ENCODE measurements at regions not wholly inside any gene's neighbourhood (a gene's known extent, or its start where the extent isn't known, plus 50 kb on each side); places are given as distances from the start of the nearest gene placed in this dataset.
"Not testable (repeated sequence)": the region's sequence is repeated elsewhere in the genome, so short reads cannot be mapped to it uniquely, and the experiment has no call there.

DNA sequence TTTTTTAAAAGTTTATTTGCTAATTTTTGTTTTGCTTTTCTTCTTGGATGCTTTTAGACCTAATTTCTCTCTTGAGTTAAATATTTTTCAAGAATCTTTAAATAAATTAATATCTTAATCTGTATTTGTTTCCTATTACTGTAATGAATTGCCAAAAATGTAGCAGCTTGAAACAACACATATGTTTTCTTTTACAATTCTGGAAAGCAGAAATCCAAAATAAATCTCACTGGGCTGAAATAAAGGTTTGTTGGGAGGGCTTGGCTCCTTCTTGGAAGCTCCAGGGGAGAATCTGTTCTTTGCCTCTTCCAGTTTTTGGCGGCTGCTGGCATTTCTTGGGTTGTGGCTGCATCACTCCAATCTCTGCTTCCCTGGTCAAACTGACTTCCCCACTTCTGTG, 658.1 kb upstream of the ARRDC3 start:
- DNase-seq (ENCODE audit: low read depth, low spot score) = no peak

DNA sequence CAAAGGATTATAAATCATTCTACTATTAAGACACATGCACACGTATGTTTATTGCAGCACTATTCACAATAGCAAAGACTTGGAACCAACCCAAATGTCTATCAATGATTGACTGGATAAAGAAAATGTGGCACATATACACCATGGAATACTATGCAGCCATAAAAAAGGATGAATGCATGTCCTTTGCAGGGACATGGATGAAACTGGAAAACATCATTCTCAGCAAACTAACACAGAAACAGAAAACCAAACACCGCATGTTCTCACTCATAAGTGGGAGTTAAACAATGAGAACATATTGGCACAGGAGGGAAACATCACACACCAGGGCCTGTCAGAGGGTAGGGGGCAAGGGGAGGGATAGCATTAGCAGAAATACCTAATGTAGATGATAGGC, 646.7 kb upstream of the ARRDC3 start:
- DNase-seq (ENCODE audit: low read depth, low spot score) = not testable (repeated sequence)

DNA sequence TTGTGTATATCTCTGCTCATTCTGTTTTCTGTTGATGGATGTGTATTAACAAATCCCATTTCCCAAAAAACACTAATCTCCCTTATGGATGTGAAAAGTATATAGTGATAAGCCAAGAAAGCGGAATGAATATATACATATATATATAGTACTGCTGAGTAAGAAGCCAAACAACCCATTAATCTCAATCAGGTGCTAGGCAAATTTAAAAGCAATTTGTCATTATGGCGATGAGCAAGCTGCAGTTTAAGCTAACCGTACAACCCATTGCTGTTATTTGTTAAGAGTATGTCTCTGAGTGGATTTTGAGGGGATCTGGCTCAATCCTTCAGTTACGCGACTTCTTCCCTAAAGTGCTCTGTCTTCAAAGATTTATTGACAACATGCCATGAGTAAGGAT, 640.4 kb upstream of the ARRDC3 start:
- DNase-seq (ENCODE audit: low read depth, low spot score) = no peak

DNA sequence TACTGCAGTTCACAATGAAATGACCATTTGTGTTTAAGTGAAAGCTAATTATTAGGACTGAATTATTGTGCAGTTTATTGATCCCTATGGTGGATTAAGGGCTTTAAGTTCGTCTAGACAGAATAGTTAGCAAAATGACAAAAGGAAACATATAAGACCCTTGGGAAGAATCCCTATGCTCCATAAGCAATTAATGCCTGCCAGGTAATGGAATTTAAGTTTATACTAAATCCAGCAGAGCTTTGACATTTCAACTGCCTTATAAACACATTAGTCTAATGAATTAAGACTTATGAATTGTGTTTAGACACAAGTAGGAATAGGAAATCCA, 640.0 kb upstream of the ARRDC3 start:
- DNase-seq (ENCODE audit: low read depth, low spot score) = no peak

DNA sequence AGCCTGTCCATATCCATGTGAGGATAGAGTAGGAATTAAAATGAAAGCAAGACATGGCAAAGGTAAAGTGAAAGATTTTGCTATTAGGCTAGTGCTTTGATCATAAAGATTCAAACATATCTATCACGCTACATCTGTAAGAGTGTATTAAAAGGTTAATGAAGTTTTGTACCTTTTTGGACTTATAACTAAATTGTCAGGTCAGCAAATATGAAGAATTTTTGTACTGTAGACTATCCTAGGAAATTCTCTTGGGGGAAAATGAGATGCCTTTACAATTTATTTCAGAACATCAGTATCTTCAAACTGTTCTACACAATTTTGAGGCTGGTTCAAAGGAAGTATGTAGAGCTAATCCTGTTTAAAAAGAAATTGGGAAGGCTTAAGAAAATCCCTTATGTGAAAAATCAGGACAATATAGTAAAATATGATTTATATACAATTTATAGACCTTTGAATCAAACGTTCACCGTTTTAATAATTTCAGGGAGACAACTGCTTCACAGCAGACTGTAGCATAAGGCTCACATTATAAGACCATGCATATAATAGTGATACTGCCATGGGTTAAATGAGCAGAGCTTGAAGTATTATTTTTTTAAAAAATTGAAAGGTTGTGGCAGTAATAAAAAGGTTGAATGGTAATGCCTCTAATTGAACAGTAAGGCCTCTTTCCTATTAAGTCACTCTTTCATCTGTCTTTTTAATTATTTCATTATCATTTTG, 639.5 kb upstream of the ARRDC3 start:
- DNase-seq (ENCODE audit: low read depth, low spot score) = no peak

DNA sequence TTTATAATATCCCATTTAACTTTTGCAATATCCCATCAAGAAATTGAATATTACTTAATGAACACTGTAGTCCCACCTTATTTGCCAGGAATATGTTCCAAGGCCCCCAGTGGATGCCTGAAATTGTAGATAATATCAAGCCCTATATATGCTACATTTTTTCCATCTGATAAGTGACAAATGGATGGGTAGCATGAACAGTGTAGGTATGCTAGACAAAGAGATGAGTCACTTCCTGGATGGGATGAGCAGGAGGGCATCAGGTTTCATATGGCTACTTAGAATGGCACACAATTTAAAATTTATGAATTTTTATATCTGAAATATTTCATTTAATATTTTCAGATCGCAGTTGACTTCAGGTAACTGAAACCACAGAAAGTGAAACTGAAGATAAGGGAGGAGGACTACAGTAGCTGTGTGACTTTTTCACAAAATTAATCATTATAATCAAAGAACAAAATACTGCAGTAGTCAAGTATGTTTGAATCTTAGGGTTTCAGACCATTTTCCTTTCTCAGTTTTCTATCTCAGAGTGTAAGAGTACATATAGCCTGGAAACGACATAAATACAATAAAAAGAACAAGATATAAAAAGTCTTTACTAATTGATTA, 636.4 kb upstream of the ARRDC3 start:
- no peak for DNase-seq (ENCODE audit: low read depth, low spot score)

DNA sequence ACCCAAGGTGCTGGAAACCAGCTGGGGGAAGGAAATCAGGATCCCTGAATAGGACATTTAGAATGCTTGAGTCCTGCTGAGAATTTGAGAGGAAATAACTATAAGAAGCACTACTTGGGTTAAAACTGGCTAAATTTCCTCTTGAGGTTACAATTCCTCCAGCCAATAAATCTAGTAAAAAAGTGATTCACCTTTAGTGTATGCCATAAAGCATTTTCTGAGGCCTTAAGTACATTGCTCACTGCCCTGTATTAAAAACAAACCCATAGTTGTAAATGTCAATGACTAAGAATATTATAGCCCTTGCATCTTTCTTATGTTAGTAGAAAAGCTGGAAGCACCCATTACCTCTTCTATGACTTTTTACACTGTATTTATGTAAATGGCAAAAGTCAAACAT, 634.7 kb upstream of the ARRDC3 start:
- no peak for DNase-seq (ENCODE audit: low read depth, low spot score)

DNA sequence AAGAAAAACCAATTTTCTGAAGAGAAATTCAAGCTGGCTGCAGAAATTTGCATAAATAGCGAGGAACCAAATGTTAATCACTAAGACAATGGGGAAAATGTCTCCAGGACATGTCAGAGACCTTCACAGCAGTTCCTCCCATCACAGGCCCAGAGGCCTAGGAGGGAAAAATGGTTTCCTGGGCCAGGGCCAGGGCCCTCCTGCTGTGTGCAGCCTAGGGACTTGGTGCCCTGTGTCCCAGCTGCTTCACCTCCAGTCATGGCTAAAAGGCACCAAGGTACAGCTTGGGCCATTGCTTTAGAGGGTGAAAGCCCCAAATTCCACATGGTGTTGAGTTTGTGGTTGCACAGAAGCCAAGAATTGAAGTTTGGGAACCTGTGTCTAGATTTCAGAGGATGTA, 628.7 kb upstream of the ARRDC3 start:
- not testable (repeated sequence) for DNase-seq (ENCODE audit: low read depth, low spot score)

DNA sequence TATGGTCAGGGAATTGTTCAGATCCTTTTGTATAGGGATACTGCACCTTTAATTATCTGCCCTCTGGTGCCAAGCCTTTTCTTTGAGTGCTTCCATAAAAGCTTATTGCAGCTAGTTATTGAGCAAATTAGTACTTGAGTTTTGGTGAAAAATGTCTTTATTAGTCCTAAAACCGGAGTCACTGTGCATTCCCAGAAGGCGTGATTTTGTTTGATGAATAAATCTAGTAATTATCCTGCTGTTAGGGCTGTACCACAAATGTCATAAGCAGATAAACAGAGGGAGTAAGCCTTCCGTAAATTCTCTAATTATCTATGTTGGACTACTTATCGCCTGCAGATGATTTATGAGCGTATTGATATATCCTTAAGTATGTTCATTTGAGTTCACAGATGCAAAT, 620.7 kb upstream of the ARRDC3 start:
- no peak for DNase-seq (ENCODE audit: low read depth, low spot score)

DNA sequence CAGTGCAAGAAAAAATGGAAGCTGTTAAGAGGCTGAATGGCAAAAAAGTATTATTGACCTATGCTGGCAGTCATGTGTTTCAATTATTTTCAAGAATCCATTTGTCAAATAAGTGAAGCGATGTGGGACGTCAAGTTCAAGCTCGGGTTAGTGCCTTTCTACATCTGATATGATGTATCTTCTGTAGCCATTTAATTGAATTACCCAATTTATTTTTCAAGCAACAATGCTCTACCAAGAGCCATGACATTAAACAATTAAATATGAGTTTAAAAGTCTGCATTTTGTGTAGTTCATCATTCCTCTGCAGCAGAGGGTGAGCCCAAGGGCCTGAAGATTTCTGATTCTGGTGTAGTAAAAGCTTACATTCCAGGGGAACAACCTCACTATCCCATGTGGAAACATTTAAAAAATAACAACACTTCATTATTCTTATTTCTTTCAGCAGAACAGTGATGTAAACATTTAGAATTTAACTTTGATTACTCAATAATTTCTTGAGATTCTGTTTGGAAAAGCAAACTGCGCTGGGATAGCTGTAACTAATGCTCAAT, 619.7 kb upstream of the ARRDC3 start:
- no peak for DNase-seq (ENCODE audit: low read depth, low spot score)

DNA sequence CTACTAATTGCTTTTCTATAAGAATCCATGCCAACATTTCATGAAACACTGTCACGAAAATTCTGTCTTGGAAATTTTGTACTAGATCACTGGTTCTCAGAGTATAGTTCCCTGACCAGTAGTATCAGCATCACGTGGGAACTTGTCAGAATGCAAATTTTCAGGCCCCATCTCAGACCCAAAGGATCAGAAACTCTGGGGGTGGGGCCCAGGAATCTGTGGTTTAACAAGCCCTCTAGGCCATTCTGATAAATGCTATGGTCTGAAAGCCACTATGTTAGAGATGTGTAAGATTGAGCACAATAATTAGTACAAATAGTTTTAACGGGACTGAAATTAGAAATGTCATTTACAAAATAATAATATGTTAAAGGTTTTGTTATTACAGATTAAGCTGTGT, 615.7 kb upstream of the ARRDC3 start:
- DNase-seq (ENCODE audit: low read depth, low spot score) = no peak

DNA sequence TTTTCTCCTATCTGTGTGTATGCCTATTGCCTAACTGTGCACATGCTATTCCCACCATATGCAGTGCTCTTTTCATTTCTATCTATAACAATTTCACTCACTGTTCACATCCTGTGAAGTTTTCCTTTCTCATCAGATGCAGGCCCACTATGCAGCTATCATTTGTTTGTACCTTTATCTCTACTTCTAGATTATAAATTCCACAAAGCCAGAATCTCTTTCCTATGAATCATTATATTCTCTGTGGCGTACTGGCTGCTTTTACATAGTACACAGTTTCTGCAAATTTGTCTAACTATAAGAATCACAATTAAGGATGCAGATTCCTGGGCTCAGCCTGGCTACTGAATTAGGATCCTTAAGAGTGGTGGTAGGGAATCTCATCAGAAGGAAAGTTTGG, 600.8 kb upstream of the ARRDC3 start:
- no peak for DNase-seq (ENCODE audit: low read depth, low spot score)

DNA sequence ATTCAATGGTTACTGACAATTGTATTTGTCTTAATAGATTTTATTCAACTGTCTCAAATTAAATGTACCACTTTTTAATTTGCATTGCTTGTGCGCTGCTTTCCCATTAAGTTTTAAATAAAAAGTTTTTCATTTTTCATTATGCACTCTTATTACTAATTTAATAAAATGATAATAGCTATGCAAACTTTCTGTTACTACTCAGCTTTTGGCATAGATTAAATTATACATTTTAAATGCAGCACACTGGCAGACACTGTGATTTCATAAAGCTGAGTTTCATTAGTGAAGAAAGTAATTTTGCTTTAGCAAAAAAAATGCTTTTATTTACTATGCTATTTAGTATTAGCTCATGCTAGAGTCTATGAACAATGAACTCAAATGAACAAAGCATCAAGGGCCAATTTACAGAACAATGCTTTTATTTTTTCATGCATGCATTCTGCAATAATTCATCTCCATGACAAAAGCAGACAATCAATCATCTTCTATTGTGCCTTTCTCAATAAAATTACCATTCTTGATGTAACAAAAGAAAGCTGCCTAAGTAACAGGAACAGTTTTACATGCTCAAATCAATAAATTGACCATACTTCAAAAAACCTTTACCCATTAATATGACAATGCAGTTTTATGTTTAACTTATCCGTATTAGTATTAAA, 595.2 kb upstream of the ARRDC3 start:
- no peak for DNase-seq (ENCODE audit: low read depth, low spot score)

DNA sequence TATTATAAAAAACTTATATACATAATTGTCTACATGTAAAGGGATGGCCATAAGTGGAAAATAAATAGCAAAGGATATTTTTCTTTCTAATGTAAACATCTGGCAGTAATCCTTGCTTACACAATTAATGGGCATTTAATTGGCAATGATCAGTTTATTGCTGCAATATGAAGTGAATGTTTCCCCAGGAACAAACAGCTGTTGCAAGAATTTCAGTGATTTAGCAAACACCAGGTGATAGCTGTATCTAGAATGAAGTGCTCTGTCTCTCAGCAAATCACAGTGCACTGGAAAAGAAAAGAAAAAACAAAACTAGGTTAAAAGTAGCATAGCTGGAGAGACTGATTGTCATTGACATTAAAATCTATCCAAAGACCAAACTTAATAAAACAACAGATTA, 594.5 kb upstream of the ARRDC3 start:
- no peak for DNase-seq (ENCODE audit: low read depth, low spot score)

DNA sequence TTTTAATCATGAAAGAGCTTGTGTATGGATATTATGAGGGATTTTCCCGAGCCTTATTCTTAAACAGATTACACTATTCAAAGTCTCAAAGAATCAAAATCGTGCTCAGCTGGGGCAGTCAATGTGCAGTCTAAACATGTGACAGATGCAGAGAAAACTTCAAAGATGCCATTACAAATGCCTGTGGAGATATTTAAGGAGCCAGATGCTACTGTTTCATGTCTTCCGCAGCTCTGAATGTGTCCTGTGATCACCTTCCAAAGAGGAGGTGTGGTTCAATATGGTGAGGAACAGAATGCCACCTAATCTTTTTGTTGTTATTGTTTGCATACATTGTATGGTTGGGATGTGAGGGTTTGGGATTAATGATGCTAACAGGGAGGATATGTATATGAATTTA, 593.3 kb upstream of the ARRDC3 start:
- DNase-seq (ENCODE audit: low read depth, low spot score) = no peak

DNA sequence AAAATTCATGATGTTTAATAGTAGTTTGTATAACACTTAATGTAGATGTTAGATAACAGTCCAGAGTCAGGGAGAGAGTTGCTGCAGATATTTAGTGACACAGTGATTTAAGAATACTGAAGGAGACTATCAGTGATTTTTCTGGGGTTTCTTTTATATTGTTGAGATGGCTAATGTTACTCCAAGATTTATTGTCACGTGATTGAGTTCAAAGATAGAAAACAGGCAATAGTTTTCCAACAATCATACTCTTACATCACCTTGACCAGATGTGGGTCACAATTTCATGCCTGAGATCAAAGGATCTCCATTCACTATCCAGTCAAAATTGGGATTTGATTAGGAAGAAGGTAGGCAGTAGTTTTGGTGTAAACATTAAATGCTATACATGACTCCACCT, 580.0 kb upstream of the ARRDC3 start:
- no peak for DNase-seq (ENCODE audit: low read depth, low spot score)

DNA sequence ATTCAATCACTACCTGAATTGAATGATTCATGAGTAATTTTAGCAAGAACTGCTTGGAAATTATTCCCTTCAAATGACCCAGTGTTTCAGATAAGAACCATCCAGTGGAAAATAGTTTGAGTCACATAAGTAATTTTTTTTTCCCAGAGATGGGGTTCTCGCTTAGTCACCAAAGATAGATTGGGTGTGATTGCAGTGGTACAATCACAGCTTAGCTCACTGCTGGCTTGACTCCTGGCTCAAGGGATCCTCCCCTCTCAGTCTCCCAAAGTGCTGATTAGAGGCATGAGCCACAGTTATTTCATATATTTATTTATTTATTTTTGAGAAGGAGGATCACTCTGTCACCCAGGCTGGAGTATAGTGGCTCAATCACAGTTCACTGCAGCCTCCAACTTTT, 574.5 kb upstream of the ARRDC3 start:
- DNase-seq (ENCODE audit: low read depth, low spot score) = no peak

DNA sequence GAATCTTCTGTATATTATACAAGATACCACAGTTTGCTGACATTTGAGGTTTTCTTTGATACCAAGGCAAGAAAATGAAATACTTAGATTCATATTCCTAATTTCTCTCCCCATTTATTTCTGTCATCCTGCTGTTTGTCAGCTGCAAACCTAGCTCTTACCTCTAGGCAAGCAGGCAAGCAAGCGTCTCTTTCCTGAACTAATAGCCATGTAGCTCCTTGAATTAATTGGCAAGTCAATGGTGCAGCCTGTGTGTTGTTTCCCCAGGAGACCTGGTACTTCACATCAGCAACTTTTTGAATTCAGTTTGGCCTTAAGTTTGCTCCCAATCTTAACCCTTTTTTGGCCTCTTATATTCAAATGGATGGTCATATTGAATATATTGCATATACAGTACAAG, 573.6 kb upstream of the ARRDC3 start:
- DNase-seq (ENCODE audit: low read depth, low spot score) = peak; percentile 8

DNA sequence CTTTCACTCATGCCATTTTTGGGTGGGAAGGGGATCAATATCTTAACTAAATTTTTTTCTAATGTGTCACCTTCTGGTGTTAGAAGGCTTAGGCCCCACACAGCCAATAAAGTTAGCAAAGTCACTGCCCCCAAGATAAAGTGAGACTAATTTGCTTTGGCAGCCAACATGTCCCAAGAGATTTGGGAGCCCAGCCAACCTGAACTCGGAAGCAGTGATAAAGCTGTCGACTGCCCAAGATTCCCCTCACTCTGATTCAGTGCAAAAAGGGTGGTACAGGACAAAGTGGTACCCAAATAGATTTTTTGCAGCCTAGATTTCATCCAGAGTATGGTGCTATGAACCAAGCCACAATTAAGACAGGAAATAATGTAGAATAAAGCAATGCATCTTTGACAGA, 572.5 kb upstream of the ARRDC3 start:
- DNase-seq (ENCODE audit: low read depth, low spot score) = peak; percentile 2

DNA sequence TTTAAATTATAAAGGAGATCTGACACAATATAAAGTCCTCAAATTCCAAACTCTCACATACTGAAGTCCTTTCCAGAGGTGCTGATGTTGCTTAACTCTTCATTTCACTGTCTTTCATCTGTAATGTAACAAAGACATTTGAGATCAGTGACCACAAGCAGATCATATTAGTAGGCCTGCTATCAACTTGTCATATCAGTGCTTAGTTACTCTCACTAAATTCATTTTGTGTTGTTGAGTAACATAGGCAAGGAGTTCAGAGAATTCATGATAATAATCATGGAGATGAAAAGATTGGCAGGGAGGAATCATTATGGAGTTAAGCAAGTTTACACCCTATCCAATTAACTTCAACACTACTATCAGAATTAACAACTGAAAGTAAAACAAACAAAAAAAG, 571.0 kb upstream of the ARRDC3 start:
- no peak for DNase-seq (ENCODE audit: low read depth, low spot score)

DNA sequence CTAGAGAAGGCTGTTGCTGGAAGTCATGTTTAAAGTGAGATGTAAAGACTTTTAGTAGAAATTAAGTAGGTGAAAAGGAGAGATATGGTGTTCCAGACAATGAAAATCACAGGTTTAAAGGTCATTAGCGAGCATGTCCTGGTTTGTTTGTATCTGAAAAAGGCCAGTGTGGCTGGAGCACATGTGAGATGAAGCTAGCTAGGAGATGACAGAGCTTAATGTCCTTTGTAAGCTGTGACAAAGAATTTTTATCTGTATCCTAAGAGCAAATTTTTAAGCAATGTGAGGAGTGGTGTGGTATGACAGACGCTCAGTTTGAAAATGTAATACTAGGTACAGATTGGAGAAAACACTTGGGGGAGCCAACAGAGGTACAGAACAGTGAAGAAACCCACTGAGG, 567.2 kb upstream of the ARRDC3 start:
- no peak for DNase-seq (ENCODE audit: low read depth, low spot score)

DNA sequence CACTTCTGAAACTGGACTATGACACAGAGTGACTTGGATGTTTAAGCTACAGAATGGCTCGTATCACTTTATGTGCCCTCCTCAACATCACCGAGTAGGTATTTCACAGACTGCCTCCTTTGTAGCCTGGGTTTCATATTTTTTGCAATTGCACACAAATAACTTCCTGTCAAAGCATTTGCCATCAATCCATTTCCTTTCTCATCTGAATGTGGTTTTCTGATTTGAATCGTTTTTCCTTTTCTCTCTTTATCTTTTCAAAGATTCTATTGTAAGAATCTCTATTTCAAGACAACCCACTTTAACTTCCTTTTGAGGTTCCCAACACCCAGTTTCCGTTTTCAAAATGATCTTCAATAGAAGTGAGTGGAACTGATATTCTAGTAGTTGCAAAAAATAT, 563.8 kb upstream of the ARRDC3 start:
- DNase-seq (ENCODE audit: low read depth, low spot score) = no peak

DNA sequence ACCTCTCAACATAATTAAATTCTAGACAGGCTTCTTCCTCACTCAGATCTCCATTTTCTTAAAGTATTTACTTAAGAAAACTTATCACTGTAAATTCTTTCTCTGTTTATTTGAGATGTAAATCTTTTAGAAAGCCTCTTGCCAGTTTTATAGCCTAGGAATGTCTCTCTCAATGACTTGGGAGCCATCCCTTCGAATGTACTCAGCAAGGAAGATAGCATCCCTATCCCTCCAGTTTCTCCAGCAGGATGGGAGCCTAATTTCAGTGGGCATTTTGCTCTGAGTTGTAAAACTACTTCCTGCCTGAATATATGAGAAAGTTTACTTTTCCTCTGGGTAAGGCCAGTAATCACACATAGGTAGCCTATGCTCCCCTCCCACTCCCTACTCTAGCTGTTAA, 558.5 kb upstream of the ARRDC3 start:
- DNase-seq (ENCODE audit: low read depth, low spot score) = no peak

Data from ELF-1 (cell line).